NCI-H2227 treated with DMSO at 0.1 percent for 48 hours (cell line): ENCODE measurements at regions not wholly inside any gene's neighbourhood (a gene's known extent, or its start where the extent isn't known, plus 50 kb on each side); places are given as distances from the start of the nearest gene placed in this dataset.

ENCODE experiments used
- DNase-seq: peaks from one replicate; lab custom pipeline; 2025; lab: John Stamatoyannopoulos, UW

GRCh38 chr2:146489386-146489785 is 1355.4 kb upstream of the ACVR2A start:
- DNase-seq = no peak

DNA sequence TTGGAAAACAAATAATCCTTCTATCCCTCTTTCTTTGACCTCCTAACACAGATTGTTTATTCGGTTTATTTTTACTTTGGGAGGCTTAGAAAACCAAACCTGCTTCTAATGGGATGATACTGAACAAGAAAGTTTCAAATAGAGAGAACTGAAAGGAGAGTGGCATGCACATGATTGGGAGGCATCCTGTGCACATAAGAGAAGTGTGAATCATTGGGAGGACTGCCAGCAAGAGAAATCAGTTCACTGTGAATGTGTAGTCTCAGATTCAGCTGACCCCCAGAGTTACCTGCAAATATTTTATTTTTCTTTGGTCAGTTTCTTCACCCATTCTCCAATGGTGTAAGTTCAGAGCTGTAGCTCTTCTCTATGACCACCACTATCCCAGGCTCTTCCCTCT is 1363.2 kb upstream of the ACVR2A start:
- no peak for DNase-seq

- no peak for DNase-seq
Measured at GRCh38 chr2:146477383-146477782, 1367.4 kb upstream of the ACVR2A start.

GRCh38 chr2:146468578-146468977 is 1376.3 kb upstream of the ACVR2A start:
- DNase-seq = no peak

DNA sequence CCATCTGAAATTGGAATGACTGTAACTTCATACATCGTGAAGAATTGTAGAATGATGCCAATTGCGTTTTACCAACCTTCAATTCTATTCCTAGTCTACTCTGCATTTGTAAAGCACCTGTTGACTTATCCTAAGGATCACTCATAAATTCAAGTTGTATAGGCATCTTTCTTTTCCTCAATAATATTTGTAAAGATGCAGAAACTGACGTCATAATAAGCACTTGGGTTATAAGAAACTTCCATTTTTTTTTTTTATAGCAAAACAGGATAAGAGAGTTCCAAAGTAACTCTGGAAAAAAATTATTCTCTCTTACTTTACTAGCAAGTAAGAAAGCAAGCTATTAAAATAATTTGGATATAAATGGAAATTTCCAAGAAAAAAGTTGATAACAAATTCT is 1377.4 kb upstream of the ACVR2A start:
- DNase-seq = no peak

GRCh38 chr2:146465460-146465859 is 1379.4 kb upstream of the ACVR2A start:
- DNase-seq = no peak

DNA sequence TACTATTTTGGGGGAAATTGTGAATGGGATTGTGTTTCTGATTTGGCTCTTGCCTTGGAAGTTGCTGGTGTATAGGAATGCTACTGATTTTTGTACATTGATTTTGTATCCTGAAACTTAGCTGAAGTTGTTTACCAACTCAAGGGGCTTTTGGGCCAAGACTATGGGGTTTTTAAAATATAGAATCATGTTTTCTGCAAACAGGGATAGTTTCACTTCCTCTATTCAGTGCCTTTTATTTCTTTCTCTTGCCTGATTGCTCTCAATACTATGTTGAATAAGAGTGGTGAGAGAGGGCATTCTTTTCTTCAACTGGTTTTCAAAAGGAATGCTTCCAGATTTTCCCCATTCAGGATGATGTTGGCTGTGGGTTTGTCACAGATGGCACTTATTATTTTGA is 1383.8 kb upstream of the ACVR2A start:
- DNase-seq = no peak

- no peak for DNase-seq
Measured at GRCh38 chr2:146458585-146458984, 1386.2 kb upstream of the ACVR2A start.

DNA sequence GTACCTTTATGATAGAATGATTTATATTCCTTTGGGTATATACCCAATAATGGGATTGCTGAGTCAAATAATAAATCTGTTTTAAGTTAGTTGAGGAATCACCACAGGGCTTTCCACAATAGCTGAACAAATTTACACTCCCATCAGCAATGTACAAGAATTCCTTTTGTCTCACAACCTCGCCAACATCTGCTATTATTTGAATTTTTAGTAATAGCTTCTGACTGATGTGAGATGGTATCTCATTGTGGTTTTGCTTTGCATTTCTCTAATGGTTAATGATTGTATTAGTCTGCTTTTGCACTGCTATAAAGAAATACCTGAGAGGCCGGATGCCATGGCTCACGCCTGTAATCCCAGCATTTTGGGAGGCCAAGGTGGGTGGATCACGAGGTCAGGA is 1387.6 kb upstream of the ACVR2A start:
- DNase-seq = no peak

DNA sequence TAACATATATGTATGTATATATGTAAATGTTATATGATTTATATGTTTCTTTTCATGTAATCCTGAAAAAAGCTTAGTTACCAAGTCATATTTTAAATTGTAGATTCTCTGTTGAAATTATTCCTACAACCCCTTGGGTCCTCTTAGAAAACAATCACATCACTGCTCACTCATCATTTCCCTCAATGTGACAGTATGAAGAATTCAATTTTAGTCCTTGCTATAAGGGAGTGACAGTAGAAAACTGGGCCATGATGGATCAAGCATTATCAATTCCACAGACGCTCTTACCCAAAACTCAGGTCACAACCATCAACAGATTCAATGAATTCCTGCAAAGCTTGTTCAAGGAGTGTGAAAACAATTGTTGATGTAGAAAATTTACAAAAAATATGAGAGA is 1389.5 kb upstream of the ACVR2A start:
- DNase-seq = no peak

GRCh38 chr2:146451972-146452371 is 1392.9 kb upstream of the ACVR2A start:
- DNase-seq = no peak

DNA sequence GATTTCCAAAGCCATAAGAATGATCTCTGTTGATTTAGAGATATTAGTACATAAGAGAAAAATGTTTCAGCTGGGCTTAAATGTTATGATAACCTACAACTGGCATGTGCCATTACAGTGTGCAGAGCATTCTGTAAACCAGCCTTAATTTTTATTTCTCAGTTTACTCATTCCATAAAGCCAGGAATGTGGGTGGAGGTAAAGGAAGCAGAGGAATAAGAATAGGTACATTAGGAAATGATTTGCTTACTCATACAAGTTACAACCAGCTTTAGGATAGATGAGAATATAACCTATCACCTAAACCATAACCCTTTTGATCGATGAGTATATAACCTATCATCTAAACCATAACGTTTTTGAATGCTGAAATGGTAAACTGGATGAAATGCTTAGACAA is 1394.7 kb upstream of the ACVR2A start:
- no peak for DNase-seq

- no peak for DNase-seq
Measured at GRCh38 chr2:146444987-146445386, 1399.8 kb upstream of the ACVR2A start.

DNA sequence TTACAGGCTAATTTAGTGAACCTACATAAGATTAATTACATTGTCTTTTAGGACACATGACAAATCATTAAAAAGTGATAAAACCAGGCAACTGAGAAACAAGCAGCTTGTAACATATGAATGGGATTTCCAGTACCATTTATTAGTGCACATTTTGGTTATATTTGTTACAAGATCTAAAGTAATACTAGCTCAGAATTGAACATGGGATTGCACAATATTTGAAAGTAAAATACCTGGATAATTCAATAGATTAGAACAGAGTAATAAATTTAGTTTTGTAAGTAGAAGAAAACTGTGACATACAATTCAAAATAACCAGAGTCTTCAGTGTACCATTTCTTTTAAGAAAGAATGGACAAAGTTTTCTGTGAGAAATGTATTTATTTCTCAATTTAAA is 1400.7 kb upstream of the ACVR2A start:
- no peak for DNase-seq

DNA sequence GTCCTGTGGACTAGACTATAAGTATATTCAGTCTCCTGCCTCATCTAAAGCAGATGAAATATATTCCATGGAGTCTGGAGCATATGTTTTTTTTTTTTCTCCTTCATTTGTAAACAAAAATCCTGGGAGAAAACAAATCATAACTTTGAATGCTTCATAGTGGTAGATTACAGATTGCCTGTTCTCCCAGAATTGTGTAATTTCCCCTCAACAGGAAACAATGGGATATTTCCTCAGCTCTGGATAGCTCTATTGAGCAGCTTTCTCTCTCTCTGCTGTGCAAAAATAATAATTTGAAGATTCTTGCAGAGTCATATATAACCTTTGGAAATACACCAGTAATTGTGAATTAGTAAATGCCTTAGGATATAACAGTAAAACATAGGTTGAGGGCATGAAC is 1406.6 kb upstream of the ACVR2A start:
- DNase-seq = no peak

- no peak for DNase-seq
Measured at GRCh38 chr2:146437712-146438111, 1407.1 kb upstream of the ACVR2A start.

DNA sequence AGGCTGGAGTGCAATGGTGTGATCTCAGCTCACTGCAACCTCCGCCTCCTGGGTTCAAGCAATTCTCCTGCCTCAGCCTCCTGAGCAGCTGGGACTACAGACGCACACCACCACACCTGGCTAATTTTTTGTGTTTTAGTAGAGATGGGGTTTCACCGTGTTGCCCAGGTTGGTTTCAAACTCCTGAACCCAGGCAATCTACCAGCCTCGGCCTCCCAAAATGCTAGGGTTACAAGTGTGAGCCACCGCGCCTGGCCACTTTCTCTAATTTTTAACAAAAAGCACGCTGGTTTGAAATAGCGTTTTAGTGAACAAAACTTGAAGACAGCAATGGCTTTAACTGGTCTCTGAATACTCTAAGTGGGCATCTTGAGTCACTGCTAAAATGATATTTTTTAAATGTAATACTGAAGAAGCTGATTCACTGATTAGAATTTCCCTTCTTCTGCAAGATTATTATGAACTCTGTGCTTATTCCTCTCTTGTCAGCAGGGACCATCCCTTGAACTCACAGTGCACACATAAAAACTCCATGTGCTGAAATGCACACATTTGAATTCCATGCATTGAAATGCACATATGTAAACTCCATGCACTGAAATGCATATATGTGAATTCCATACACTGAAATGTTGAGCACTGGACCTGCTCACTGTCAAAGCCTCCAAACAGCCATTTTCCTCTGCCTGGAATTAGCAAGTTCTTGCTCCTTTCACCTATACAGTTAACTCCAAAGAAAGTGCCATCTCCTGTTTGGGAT is 1411.5 kb upstream of the ACVR2A start:
- no peak for DNase-seq

- DNase-seq = no peak
Measured at GRCh38 chr2:146429366-146429765, 1415.5 kb upstream of the ACVR2A start.

GRCh38 chr2:146417942-146418341 is 1426.9 kb upstream of the ACVR2A start:
- DNase-seq = no peak

DNA sequence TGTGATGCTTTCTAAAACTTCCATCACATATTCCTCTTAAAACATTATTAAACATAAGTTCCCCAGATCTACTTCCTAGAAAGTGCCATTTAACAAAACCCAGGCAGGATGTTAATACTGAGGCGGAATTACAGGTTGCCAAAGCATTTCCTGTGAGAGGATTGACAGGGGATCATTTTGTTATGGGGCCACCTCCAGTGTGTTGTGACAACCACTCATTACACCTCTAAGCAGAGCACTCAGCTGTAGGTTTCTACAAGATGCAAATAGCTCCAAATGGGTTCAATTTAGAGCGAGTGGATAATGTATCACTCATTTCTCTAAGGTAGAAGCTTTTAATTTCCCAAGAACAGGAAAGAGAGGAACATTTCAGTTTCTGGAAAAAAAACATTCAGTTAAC is 1429.5 kb upstream of the ACVR2A start:
- no peak for DNase-seq

DNA sequence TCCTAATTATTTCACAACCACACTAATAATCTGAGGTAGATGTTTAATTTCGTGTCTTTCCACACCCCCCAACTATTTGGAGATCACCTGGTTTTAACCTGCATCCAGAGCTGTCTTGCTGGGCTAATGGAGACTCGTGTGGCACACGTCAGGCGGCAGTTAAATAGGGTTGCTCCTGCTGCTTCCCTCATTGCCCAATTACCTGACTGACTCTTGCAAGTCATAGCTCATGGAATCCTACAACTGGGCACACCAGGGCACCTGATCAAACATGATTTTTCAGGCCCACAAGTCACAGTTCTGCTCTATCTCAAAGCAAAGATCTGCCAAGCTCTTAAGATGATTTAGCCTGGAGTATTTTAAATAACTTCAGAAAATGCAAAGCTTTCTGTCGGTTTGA is 1430.4 kb upstream of the ACVR2A start:
- DNase-seq = no peak

DNA sequence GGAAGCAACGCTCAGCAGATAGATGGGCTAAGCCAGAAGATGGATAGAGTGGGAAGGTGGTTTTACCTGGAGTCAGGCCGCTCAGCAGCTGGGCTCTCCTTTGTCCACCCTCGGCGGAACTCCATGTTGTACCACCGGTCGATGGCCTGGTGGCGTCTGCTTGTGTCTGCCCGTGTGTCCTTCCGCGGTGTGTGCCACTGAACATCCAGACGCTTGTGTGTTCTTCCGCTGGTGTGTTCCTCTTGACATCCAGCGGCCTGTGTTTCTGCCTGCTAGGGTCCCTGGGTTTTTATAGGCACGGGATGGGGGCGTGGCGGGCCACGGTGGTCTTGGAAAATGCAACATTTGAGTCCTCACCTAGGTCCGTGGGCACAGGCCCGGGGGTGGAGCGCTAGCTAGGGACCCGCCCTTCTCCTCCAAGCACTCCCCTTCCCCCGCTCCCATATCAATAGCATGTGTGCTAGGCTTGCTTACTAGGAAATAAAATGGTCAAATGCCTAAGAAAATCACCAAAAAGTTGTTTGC is 1431.7 kb upstream of the ACVR2A start:
- no peak for DNase-seq

GRCh38 chr2:146412625-146413024 is 1432.2 kb upstream of the ACVR2A start:
- no peak for DNase-seq
